H7 (cell line): ENCODE measurements at regions not wholly inside any gene's neighbourhood (a gene's known extent, or its start where the extent isn't known, plus 50 kb on each side); places are given as distances from the start of the nearest gene placed in this dataset.
"Not testable (repeated sequence)": the region's sequence is repeated elsewhere in the genome, so short reads cannot be mapped to it uniquely, and the experiment has no call there.

ENCODE experiments used
- DNase-seq: peaks from one replicate; pipeline ENCODE4 v3.0.0; 2012
- H3K27me3 ChIP-seq: 2 replicates; pipeline ENCODE4 v1.6.0; 2011; ENCODE audit warnings: mild to moderate bottlenecking, low read length; ENCODE audit not compliant: control insufficient read depth, insufficient read depth
- H3K36me3 ChIP-seq: replicated peaks from 2 replicates; pipeline ENCODE4 v1.5.1; 2011; ENCODE audit warnings: low read length; ENCODE audit not compliant: control insufficient read depth, insufficient read depth
- H3K4me3 ChIP-seq: 2 replicates; pipeline ENCODE4 v1.5.1; 2011; ENCODE audit warnings: low read depth, mild to moderate bottlenecking, control low read depth, low read length, moderate library complexity; ENCODE audit not compliant: insufficient read depth

DNA sequence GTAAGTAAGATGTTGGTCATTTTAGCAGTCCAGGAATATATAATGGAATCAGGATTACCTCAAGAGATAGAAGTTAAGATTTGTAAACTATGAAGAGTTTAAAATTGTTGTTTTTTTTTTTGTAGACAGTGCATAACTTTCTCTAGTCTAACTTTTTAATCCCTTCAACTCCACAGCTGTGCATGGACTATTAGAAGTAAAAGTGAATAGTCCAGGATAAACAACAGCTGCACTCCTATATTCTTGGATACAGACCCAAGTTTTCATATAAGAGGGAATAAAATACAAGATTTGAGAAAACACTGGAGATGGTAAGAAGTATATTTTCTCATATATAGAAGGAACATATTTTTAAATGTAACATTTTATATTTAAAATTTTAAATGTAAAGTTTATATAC, 1509.9 kb downstream of the SLITRK5 start:
- H3K36me3 ChIP-seq: no peaks in the 10 kb centered on the region
- no peaks in the 10 kb centered on the region for H3K27me3 ChIP-seq
- no peak overlapping the region for H3K4me3 ChIP-seq
- no peak for DNase-seq

DNA sequence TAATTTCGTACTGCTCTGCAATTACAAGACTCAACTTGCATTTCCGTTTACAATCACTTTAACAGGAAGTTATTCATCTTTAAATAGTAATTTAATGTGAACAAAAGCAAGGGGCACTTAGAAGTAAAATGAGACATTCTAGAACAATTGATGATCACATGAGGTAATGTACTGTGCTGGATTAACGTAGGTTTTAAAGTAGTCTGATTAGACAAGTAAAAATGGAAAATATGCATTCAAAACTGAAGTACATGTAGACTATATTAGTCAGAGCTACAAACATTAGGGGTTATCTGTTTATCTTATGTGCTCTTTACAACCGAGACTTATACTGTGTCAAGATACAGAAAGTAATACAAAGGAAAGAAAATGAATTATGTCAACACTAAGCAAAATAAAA, 1528.0 kb downstream of the SLITRK5 start:
- Histone ChIP-seq H3K4me3 (no peak overlapping the region), H3K36me3 (no peaks in the 10 kb centered on the region), H3K27me3 (no peaks in the 10 kb centered on the region)
- DNase-seq: no peak

DNA sequence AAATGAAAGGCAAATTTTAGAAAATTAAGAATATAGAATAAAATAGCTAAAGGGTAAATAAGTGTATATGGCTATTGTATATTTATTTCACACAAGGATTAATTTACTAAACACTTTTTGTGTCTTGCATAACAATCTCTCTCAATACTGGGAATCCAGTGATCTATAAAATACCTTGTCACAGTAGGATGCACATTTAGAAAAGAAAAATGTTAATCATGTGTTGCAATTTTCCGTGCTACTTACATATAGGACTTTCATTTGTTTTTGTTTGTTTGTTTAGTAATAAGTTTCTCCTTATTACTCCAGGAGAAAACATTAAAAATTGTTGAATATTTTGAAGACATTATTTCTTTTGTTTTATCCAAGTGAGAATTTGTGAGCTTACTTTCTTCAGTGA, 1533.3 kb downstream of the SLITRK5 start:
- Histone ChIP-seq H3K4me3 (no peak overlapping the region), H3K36me3 (no peaks in the 10 kb centered on the region), H3K27me3 (no peaks in the 10 kb centered on the region)
- no peak for DNase-seq

DNA sequence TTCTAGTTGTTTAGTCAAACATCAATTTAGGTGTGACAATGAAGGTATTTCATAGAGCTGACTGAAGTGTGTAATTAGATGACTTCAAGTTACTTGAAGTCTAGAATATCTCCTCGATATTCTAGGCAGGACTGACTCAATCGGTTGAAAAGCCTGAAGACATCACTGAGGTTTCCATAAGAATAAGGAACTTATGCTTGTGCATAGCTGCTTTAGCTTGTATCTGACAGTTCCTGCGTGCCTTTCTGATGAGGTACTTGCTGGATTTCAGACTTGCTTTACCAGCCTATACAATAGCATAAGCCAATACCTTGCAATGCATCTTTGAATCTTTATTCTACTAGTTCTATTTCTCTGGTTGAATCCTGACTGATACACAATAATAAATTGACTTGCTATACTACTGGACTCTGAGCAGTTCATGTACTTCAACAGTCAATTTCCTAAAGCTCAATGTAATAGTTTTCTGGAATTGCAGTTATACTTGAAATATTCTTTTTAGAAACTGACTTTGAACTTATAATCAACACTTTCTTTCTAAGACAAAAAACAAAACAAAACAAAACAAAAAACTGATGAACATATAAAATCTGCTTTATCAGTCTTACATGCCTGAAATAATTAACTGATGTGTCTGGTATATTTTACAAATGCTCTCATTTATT, 1534.8 kb downstream of the SLITRK5 start:
- Histone ChIP-seq H3K27me3 (no peaks in the 10 kb centered on the region), H3K36me3 (no peaks in the 10 kb centered on the region), H3K4me3 (no peak overlapping the region)
- no peak for DNase-seq

DNA sequence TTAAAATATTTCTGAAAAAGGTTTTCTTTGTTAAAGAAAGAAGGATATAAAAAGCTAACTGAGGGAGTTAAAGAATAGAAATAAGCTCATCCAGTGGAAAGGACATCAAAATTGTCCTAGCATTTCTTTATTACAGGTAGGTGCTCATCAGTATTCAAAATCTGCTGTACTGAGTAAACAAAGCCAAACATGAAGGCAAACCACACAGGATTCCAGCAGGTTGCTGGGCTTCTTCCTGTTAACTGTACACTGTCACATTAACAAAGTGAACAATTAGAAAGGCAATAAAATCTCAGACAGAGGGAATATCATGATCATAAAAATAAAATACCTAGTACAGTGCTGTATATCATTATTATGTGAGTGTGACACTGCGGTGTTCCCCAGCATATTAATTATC, 1541.0 kb downstream of the SLITRK5 start:
- Histone ChIP-seq H3K36me3 (no peaks in the 10 kb centered on the region), H3K27me3 (no peaks in the 10 kb centered on the region), H3K4me3 (no peak overlapping the region)
- no peak for DNase-seq

DNA sequence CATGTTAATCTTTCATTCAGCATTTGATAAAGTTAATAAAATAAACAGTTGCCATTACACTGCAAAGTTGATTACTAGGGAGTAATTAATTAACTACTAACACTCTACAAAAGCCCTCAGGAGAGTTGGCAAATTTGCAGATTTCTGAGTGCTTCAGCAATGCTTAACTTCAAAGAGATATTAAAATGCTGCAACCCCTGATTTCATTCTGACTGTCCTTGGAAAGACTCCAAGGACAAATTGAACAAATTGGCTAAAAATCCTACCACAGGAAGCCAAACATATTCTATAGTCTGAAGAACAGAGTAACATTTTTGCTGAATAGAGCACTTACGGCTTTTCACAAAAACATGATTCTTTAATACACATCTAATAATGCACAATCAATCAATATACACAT, 1543.0 kb downstream of the SLITRK5 start:
- Histone ChIP-seq H3K27me3 (no peaks in the 10 kb centered on the region), H3K4me3 (no peak overlapping the region), H3K36me3 (no peaks in the 10 kb centered on the region)
- no peak for DNase-seq

DNA sequence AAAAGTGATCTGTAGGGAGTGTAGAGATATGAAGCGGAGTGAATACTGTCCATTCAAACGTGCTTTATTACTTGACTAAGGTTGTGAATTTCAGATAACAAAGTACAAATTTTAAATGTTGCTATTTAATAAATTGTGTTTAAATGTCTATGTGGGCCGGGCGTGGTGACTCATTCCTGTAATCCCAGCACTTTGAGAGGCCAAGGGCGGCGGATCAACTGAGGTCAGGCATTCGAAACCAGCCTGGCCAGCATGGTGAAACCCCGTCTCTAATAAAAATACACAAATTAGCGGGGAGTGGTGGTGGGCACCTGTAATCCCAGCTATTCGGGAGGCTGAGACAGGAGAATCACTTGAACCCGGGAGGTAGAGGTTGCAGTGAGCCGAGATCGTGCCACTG, 1544.1 kb downstream of the SLITRK5 start:
- not testable (repeated sequence) for H3K36me3 ChIP-seq, H3K4me3 ChIP-seq, DNase-seq, H3K27me3 ChIP-seq

DNA sequence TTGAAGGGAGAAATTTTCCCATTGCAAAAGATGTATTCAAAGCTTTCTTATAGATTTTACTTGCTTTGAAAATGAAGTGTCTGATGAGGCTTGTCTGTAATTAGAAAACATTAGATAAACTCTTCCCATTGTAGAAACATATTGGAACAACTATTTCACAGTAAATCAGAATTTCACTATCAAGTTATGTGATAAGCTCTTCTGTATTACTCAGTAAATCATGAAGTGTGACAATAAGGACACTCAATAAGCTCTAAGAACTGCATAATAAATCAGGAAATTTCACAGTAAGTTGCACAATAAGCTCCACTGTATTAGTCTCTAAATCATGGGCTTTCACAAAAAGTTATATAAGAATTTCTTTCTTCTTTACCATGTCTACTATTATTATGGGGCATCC, 1546.6 kb downstream of the SLITRK5 start:
- Histone ChIP-seq H3K36me3 (no peaks in the 10 kb centered on the region), H3K4me3 (no peak overlapping the region), H3K27me3 (no peaks in the 10 kb centered on the region)
- no peak for DNase-seq

DNA sequence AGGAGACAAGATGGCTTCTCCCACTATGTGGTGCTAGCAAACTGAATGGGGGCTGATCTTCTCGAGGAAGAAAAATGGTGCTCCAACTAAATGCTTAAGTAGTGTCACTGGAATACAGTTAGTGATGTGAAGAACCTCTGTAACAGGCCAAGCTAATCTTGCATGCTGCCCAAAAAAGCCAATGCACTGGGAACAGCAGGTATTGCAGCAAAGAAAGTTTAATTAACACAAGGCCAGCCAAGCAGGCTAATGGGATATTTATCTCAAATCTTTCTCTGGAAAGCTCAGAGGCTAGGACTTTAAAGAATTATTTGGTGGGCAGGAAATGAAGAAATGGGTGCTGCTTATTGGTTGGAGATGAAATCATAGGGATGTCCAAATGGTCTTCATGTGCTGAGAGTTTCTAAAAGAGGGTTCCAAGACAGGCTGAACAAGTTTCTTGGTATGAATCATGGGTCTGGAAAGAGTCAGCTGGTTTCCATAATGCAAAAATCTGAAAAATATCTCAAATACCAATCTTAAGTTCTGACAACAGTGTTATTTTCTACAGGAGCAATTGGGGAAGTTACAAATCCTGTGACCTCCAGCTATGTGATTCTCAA, 1550.5 kb downstream of the SLITRK5 start:
- Histone ChIP-seq H3K36me3 (no peaks in the 10 kb centered on the region), H3K4me3 (no peak overlapping the region), H3K27me3 (no peaks in the 10 kb centered on the region)
- no peak for DNase-seq

DNA sequence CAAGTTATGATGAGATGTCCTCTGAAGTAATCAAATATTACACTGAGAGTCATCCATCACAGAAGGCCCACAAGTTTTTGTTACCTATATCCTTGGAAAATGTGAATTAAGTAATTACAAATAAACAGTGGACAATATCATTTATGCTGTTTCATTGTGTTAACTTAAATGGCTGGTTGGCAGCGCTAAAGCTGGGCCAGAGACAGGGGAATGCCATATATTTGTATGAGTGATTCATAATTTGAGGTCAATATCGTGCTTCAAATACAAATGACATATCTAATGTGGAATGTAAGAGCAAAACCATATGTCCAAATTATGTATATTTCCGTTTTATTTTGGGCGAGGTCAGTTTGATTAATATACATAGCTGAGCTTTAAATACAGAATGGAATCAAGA, 1556.2 kb downstream of the SLITRK5 start:
- H3K27me3 ChIP-seq: no peaks in the 10 kb centered on the region
- DNase-seq: no peak

DNA sequence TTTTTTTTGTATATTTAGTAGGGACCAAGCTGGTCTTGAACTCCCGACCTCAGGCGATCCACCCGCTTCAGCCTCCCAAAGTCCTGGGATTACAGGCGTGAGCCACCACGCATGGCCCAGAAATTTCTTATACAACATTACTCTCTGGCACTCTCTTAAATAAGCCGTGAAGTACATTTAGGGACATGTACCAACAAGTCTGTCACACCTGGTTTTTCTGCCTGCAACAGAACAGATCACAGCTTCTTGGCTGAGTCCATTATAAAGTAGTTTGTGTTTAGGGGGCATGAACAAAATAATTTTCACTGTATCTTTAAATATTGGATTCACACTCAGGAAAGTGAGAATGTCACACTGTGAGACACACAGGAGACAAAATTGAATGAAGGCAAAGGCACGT, 1567.3 kb downstream of the SLITRK5 start:
- Histone ChIP-seq H3K4me3 (no peak overlapping the region), H3K27me3 (no peaks in the 10 kb centered on the region), H3K36me3 (no peaks in the 10 kb centered on the region)
- no peak for DNase-seq

More for the DNA sequence above, 1556.2 kb downstream of the SLITRK5 start:
- H3K4me3 ChIP-seq: no peak overlapping the region
- no peaks in the 10 kb centered on the region for H3K36me3 ChIP-seq

DNA sequence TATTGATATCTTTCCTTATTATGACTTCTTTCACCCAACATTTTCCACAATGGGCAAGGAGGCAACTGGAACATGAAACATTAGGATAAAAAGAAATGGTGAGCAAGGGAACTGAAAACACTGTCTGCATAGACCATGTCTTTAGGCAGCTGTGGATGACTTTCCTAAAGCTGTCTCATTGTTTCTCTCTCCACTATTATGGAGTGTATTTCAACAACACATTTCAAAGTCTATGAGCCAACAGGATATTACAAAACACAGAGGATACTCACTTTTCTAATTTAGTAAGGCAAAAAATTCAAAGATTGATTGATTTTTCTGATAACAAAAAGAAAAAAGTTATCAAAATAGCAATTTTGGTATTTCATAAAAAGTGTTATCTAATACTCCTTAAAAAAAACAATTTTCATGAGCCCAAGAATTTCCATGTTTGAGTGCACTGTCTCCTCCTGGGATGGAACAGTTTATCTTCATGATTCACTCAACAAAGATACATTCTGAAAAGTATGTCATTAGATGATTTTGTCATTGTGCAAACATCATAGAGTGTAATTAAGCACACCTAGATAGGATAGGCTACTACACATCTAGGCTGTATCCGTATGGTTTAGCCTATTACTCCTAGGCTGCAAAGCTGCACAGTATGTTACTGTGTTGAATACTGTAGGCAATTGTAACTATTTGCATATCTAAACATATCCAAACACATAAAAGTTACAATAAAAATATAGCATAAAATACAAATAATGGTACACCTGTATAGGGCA, 1568.4 kb downstream of the SLITRK5 start:
- Histone ChIP-seq H3K36me3 (no peaks in the 10 kb centered on the region), H3K4me3 (no peak overlapping the region)
- no peak for DNase-seq

DNA sequence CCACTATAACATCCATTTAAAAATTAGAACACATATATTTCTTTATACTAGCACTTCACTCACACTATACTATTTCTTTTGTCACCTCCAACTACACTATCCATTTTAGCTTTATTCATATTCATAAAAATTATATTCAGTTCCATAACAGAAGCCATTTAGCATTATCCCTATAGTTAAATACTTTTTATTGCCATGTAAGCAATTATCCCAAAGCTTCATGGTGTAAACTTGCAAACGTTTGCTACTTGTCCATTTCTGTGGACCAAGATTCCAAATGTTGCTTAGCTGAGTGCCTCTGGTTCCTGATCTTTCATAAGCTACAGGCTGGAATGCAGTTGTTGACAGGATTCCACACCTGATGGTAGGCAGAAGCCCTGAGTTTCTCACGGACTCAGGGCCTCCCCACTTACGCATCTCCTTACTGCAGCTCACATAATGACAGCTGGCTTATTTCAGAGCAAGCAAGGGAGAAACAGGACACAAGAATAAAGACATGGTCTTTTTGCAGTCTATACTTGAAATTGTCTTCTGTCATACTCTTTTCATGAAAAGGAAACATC, 1584.8 kb downstream of the SLITRK5 start:
- no peaks in the 10 kb centered on the region for H3K36me3 ChIP-seq
- H3K27me3 ChIP-seq: no peaks in the 10 kb centered on the region
- no peak overlapping the region for H3K4me3 ChIP-seq
- DNase-seq: no peak

More for the DNA sequence above, 1568.4 kb downstream of the SLITRK5 start:
- no peaks in the 10 kb centered on the region for H3K27me3 ChIP-seq

DNA sequence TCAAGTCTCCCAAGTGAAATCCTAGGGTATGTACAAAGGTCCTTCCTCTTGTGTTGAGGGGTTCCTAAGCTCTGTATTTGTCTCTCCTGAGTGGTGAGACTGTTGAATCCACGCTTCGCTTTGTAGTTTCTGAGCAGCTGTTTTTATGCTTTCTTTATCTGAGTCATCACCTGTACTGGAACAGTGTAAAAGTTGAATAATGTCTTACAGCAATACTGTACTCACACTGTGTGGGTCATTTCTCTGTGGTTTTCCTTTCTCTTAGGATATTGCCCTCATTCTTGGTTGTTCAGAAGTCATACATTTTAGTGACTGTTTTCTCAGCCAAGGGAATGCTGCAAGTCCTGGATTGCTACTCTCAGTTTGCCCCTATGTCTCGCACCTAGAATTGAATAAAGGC, 1596.6 kb downstream of the SLITRK5 start:
- no peaks in the 10 kb centered on the region for H3K27me3 ChIP-seq
- no peaks in the 10 kb centered on the region for H3K36me3 ChIP-seq
- no peak for DNase-seq
- no peak overlapping the region for H3K4me3 ChIP-seq

DNA sequence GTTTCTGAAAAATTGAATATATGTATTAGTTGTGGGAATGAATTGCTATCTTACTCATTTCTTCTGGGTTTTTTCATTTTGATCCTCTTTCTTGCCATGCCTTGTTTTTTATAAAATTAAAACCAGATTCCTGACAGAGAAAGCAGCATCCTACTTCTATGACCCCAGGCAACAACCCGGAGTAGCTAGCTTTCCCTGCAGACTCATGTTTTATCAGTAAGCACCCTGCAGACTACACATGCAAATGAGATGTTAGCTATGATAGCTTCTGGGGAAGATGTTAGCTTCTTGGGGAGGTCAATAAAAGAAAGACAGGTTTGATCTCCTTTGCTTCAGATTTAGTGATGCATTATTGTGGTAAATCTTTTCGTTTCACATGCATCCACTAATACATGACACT, 1598.6 kb downstream of the SLITRK5 start:
- Histone ChIP-seq H3K27me3 (no peaks in the 10 kb centered on the region), H3K36me3 (no peaks in the 10 kb centered on the region), H3K4me3 (no peak overlapping the region)
- DNase-seq: no peak
